B cell (primary cell): ENCODE measurements at regions not wholly inside any gene's neighbourhood (a gene's known extent, or its start where the extent isn't known, plus 50 kb on each side); places are given as distances from the start of the nearest gene placed in this dataset.

ENCODE experiments used
- ATAC-seq: fragments of 200-7000 bp; cut with Tn5 transposase; one replicate; pipeline ENCODE4 v1.10.0; 2021; ENCODE audit warnings: low read depth, mild to moderate bottlenecking, moderate number of reproducible peaks, moderate library complexity
- CTCF ChIA-PET: fragments of 350-600 bp; sonication (Branson Sonifier 250); formaldehyde crosslinking; loops from one replicate; lab custom pipeline; 2021; ENCODE audit warnings: antibody characterized with exemption, inconsistent platforms; lab: Charles Lee
- POLR2A ChIA-PET: fragments of 350-600 bp; sonication (Branson Sonifier 250); formaldehyde crosslinking; loops from one replicate; lab custom pipeline; 2021; ENCODE audit warnings: antibody characterized with exemption; lab: Charles Lee
- DNase-seq: peaks from one replicate; pipeline ENCODE4 v3.0.0; 2013
- H2AFZ ChIP-seq: 2 replicates; pipeline ENCODE4 v1.6.1; 2012; ENCODE audit warnings: mild to moderate bottlenecking, low read depth, low read length; ENCODE audit not compliant: insufficient read depth, poor library complexity, severe bottlenecking
- H3K27ac ChIP-seq, 2 donors: 1 replicate in 1 of 2; 2 replicates in 1 of 2; pipeline ENCODE4 v1.5.1; 2012 to 2013; ENCODE audit warnings: low read length in 2 of 2, mild to moderate bottlenecking in 2 of 2, moderate library complexity in 1 of 2
- H3K27me3 ChIP-seq, 4 experiments: fragments of 200-600 bp in 1 of 4; sonication (generic) in 1 of 4; replicated peaks in 1 of 4; 1 replicate in 2 of 4; 2 replicates in 2 of 4; pipeline versions ENCODE4 v1.6.1 to v1.7.0; 2013 to 2016; ENCODE audit warnings: low read length in 3 of 4, mild to moderate bottlenecking in 2 of 4, mixed read lengths in 1 of 4, moderate library complexity in 1 of 4; ENCODE audit not compliant: insufficient read depth in 4 of 4, control insufficient read depth in 3 of 4; ENCODE audit errors: control extremely low read depth in 1 of 4
- H3K36me3 ChIP-seq, 2 experiments: replicated peaks in 1 of 2; 1 replicate in 1 of 2; 2 replicates in 1 of 2; pipeline versions ENCODE4 v1.6.1 to v1.7.1; 2013; ENCODE audit warnings: low read length in 1 of 2; ENCODE audit not compliant: insufficient read depth in 2 of 2, control insufficient read depth in 1 of 2; ENCODE audit errors: control extremely low read depth in 1 of 2, extremely low read depth in 1 of 2
- H3K4me1 ChIP-seq, 2 donors: fragments of 200-600 bp in 1 of 2; sonication (generic) in 1 of 2; 1 replicate in 1 of 2; 2 replicates in 1 of 2; pipeline versions ENCODE4 v1.5.1 to v1.6.1; 2013 to 2017; ENCODE audit warnings: low read length in 2 of 2; ENCODE audit not compliant: control insufficient read depth in 2 of 2, insufficient read depth in 2 of 2
- H3K4me2 ChIP-seq: replicated peaks from 2 replicates; pipeline ENCODE3; 2012; ENCODE audit warnings: mild to moderate bottlenecking, low read depth, low read length; ENCODE audit not compliant: poor library complexity, severe bottlenecking
- H3K4me3 ChIP-seq, 5 experiments: fragments of 200-600 bp in 1 of 5; sonication (generic) in 1 of 5; 1 replicate in 3 of 5; 2 replicates in 2 of 5; pipeline versions ENCODE4 v1.5.1 to v1.7.0; 2011 to 2016; ENCODE audit warnings: low read length in 4 of 5, mild to moderate bottlenecking in 4 of 5, low read depth in 2 of 5, control low read depth in 1 of 5, moderate library complexity in 1 of 5; ENCODE audit not compliant: insufficient read depth in 1 of 5; ENCODE audit errors: control extremely low read depth in 1 of 5, extremely low read depth in 1 of 5
- H3K79me2 ChIP-seq: fragments of 200-600 bp; sonication (generic); one replicate; pipeline ENCODE4 v1.6.0; 2016; ENCODE audit warnings: low read length; ENCODE audit not compliant: control insufficient read depth, insufficient read depth
- H3K9ac ChIP-seq: fragments of 200-600 bp; sonication (generic); 2 replicates; pipeline ENCODE4 v1.6.1; 2017; ENCODE audit warnings: mild to moderate bottlenecking, low read length, moderate library complexity
- H3K9me3 ChIP-seq, 3 donors: one replicate each; pipeline versions ENCODE4 v1.6.1 to v1.7.1; 2013; ENCODE audit warnings: low read length in 2 of 3; ENCODE audit not compliant: control insufficient read depth in 2 of 3, insufficient read depth in 1 of 3; ENCODE audit errors: control extremely low read depth in 1 of 3
- H4K20me1 ChIP-seq: 2 replicates; pipeline ENCODE4 v1.6.0; 2012; ENCODE audit warnings: mild to moderate bottlenecking, low read length; ENCODE audit not compliant: insufficient read depth, control insufficient read depth, poor library complexity, severe bottlenecking
- H3K27ac Mint-ChIP-seq: one replicate; pipeline ENCODE4 v1.8.0; 2021; ENCODE audit warnings: mixed read lengths
- H3K27me3 Mint-ChIP-seq: one replicate; pipeline ENCODE4 v1.8.0; 2021; ENCODE audit warnings: mixed read lengths
- H3K4me1 Mint-ChIP-seq: one replicate; pipeline ENCODE4 v1.8.0; 2021; ENCODE audit warnings: mixed read lengths
- H3K4me3 Mint-ChIP-seq: one replicate; pipeline ENCODE4 v1.8.0; 2021; ENCODE audit warnings: mixed read lengths
- H3K9me3 Mint-ChIP-seq: one replicate; pipeline ENCODE4 v1.8.0; 2022; ENCODE audit warnings: mixed read lengths; ENCODE audit not compliant: insufficient read depth
- EZH2 ChIP-seq: IDR thresholded peaks from 2 replicates; pipeline ENCODE4 v1.6.1; 2012; ENCODE audit warnings: borderline replicate concordance, low read depth, mild to moderate bottlenecking, moderate library complexity, low read length; ENCODE audit not compliant: insufficient read depth, poor library complexity, severe bottlenecking
- WGBS: methylation state at CpG from one replicate; pipeline ENCODE4 v1.1.5; 2013; ENCODE audit warnings: missing lambda C conversion rate; ENCODE audit not compliant: insufficient coverage; 5-methylcytosine and 5-hydroxymethylcytosine counted together
- intact Hi-C: fragments of 100-400 bp; cut with micrococcal nuclease; formaldehyde crosslinking; loops from one replicate; pipeline ENCODE4 v1.10.0; 2022
- TF ChIP-seq, protein P1 (sequence below): fragments of 200-600 bp; IDR thresholded peaks from one replicate; pipeline ENCODE4 v1.8.0; 2022; ENCODE audit warnings: antibody characterized with exemption, mild to moderate bottlenecking

DNA sequence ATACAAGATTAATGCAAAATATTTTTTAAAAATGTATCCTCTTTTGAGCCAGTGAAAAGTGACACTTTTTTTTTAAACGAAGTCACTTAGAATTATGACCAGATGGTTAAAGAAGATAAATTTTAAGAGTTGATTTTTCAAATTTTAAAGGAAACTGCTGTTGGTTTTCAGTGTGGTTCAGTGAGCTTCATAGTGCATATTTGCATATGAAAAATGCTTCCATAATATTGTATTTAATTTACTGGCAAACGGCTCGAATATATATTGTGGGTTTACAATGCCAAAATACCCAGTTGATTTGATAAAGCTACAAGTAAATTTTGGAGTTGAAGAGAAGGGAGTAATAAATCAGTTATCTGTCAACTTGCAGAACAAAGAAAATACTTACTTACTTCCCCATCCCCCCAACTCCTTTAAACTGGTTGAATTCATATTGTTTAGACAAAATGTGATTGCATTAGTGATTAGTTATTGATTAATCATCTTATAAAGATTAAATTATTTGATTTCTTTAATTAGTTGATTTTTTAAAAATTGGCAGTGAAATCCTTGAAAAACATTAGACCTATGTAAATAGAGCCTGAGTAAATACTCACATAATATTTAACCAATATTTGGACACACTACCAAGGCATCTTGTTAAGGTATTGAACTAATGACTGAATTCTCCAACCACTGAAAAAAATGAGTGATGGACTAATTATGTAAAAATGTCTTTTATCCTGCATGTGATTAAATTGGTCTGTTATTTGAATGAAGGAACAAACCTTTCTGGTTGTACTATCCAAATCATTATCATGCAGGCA, 122.8 kb upstream of the APP start:
- Histone ChIP-seq H3K9me3 (peaks cover 0 to 9% (median 4%) of the 10 kb centered on the region in 3 donors), H3K27ac (no peak overlapping the region), H3K4me2 (no peak overlapping the region), H3K27me3 (no peaks in the 10 kb centered on the region), H3K4me3 (no peak overlapping the region), H3K79me2 (no peaks in the 10 kb centered on the region), H3K4me1 (no peaks in the 10 kb centered on the region), H2AFZ (no peak overlapping the region), H3K9ac (no peak overlapping the region), H4K20me1 (no peaks in the 10 kb centered on the region), H3K36me3 (no peaks in the 10 kb centered on the region)
- DNase-seq (no peak), ATAC-seq (no peak)
- ChIA-PET CTCF (no interaction called here), POLR2A (no interaction called here)
- Mint-ChIP-seq H3K27me3 (no peaks in the 10 kb centered on the region), H3K4me3 (no peak overlapping the region), H3K27ac (no peak overlapping the region), H3K9me3 (peaks cover 5% of the 10 kb centered on the region), H3K4me1 (no peaks in the 10 kb centered on the region)
- intact Hi-C loops: no loop called here
- no CpG with 5 or more reads among the region's 3 CpGs for WGBS
- TF ChIP-seq EZH2: no peak
- TF ChIP-seq, protein P1, sequence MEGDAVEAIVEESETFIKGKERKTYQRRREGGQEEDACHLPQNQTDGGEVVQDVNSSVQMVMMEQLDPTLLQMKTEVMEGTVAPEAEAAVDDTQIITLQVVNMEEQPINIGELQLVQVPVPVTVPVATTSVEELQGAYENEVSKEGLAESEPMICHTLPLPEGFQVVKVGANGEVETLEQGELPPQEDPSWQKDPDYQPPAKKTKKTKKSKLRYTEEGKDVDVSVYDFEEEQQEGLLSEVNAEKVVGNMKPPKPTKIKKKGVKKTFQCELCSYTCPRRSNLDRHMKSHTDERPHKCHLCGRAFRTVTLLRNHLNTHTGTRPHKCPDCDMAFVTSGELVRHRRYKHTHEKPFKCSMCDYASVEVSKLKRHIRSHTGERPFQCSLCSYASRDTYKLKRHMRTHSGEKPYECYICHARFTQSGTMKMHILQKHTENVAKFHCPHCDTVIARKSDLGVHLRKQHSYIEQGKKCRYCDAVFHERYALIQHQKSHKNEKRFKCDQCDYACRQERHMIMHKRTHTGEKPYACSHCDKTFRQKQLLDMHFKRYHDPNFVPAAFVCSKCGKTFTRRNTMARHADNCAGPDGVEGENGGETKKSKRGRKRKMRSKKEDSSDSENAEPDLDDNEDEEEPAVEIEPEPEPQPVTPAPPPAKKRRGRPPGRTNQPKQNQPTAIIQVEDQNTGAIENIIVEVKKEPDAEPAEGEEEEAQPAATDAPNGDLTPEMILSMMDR: no peak

DNA sequence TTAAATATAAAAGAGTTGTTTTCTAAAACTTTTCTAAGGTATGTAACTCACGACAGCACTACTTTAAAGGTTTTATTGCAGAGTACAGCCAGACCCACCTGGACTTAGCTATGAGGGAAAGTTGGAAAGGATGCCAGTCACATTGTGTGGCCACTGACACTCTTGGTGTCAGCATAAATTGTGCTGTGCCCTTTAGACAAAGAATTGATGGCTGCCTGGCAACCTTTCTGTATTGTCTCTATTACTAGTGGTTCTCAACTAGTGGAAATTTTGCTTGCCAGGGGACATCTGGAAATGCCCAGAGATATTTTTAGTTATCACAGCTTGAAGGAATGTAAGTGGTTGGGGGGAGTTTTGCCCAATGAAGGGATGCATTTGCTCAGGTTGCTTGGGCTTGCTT, 117.5 kb upstream of the APP start:
- DNase-seq: no peak
- ChIA-PET POLR2A (no interaction called here), CTCF (no interaction called here)
- Histone ChIP-seq H3K36me3 (no peaks in the 10 kb centered on the region), H3K27ac (no peak overlapping the region), H3K4me1 (no peaks in the 10 kb centered on the region), H4K20me1 (no peaks in the 10 kb centered on the region), H3K9ac (no peak overlapping the region), H3K4me2 (no peak overlapping the region), H2AFZ (no peak overlapping the region), H3K79me2 (no peaks in the 10 kb centered on the region), H3K4me3 (no peak overlapping the region), H3K9me3 (no peaks in the 10 kb centered on the region), H3K27me3 (no peaks in the 10 kb centered on the region)
- no peak for TF ChIP-seq EZH2
- TF ChIP-seq, protein P1: no peak
- no peaks in the 10 kb centered on the region for H3K4me1 Mint-ChIP-seq
- no CpG with 5 or more reads among the region's 1 CpG for WGBS
- no peaks in the 10 kb centered on the region for H3K9me3 Mint-ChIP-seq
- intact Hi-C loops: no loop called here
- H3K4me3 Mint-ChIP-seq: no peak overlapping the region
- H3K27me3 Mint-ChIP-seq: no peaks in the 10 kb centered on the region
- H3K27ac Mint-ChIP-seq: no peak overlapping the region
- no peak for ATAC-seq
